Liver (tissue), 8 donors: ENCODE measurements at regions not wholly inside any gene's neighbourhood (a gene's known extent, or its start where the extent isn't known, plus 50 kb on each side); places are given as distances from the start of the nearest gene placed in this dataset.

Source experiments
- DNase-seq: peaks from one replicate; pipeline ENCODE4 v3.0.0-alpha.2; 2017; ENCODE audit warnings: low spot score
- H3K27ac ChIP-seq, 2 donors: one replicate each; pipeline ENCODE4 v1.7.0; 2013; ENCODE audit warnings: inconsistent platforms in 2 of 2, low read length in 2 of 2, control low read depth in 1 of 2, low read depth in 1 of 2, mild to moderate bottlenecking in 1 of 2
- H3K27me3 ChIP-seq, 4 donors: one replicate each; pipeline versions ENCODE4 v1.6.1 to v1.7.0; 2013; ENCODE audit warnings: low read length in 3 of 4, inconsistent platforms in 1 of 4, mild to moderate bottlenecking in 1 of 4, moderate library complexity in 1 of 4; ENCODE audit not compliant: control insufficient read depth in 4 of 4, insufficient read depth in 4 of 4
- H3K36me3 ChIP-seq, 4 donors: one replicate each; pipeline versions ENCODE4 v1.6.1 to v1.7.0; 2013; ENCODE audit warnings: low read length in 3 of 4, mild to moderate bottlenecking in 3 of 4, low read depth in 1 of 4, moderate library complexity in 1 of 4; ENCODE audit not compliant: control insufficient read depth in 4 of 4, insufficient read depth in 3 of 4
- H3K4me1 ChIP-seq, 4 donors: one replicate each; pipeline versions ENCODE4 v1.6.1 to v1.7.0; 2013; ENCODE audit warnings: low read length in 3 of 4, mild to moderate bottlenecking in 3 of 4, moderate library complexity in 1 of 4; ENCODE audit not compliant: control insufficient read depth in 4 of 4, insufficient read depth in 4 of 4
- H3K4me3 ChIP-seq, 3 donors: one replicate each; pipeline versions ENCODE4 v1.6.1 to v1.7.0; 2013; ENCODE audit warnings: low read length in 3 of 3, control low read depth in 1 of 3, low read depth in 1 of 3, mild to moderate bottlenecking in 1 of 3
- H3K9ac ChIP-seq, 2 donors: one replicate each; pipeline ENCODE4 v1.7.0; 2013; ENCODE audit warnings: low read length in 2 of 2, mild to moderate bottlenecking in 2 of 2, moderate library complexity in 2 of 2, control low read depth in 1 of 2, low read depth in 1 of 2
- H3K9me3 ChIP-seq, 4 donors: one replicate each; pipeline versions ENCODE4 v1.6.1 to v1.7.0; 2013; ENCODE audit warnings: low read length in 3 of 4; ENCODE audit not compliant: control insufficient read depth in 4 of 4
- CTCF ChIP-seq: fragments of 150-350 bp; IDR thresholded peaks from 2 replicates; pipeline ENCODE4 v1.5.1; 2017; ENCODE audit warnings: improper control_type of control experiment, low read depth, low read length; ENCODE audit not compliant: missing input control
- EGR1 ChIP-seq, 2 donors: IDR thresholded peaks; 2 replicates each; pipeline ENCODE4 v1.6.1; 2016 to 2018; ENCODE audit warnings: antibody characterized with exemption in 2 of 2, low read depth in 2 of 2
- FOXA1 ChIP-seq: IDR thresholded peaks from 2 replicates; pipeline ENCODE4 v1.6.1; 2016; ENCODE audit warnings: antibody characterized with exemption
- FOXA2 ChIP-seq: IDR thresholded peaks from 2 replicates; pipeline ENCODE4 v1.6.1; 2016; ENCODE audit warnings: antibody characterized with exemption
- GABPA ChIP-seq, 2 donors: IDR thresholded peaks in 1 of 2; conservative IDR thresholded peaks in 1 of 2; 2 replicates each; pipeline ENCODE4 v1.6.1; 2016; ENCODE audit warnings: antibody characterized with exemption in 2 of 2, mild to moderate bottlenecking in 1 of 2, moderate library complexity in 1 of 2
- HNF4A ChIP-seq, 2 donors: conservative IDR thresholded peaks; 2 replicates each; pipeline ENCODE4 v1.6.1; 2016; ENCODE audit warnings: antibody characterized with exemption in 2 of 2, mild to moderate bottlenecking in 2 of 2
- HNF4G ChIP-seq: IDR thresholded peaks from 2 replicates; pipeline ENCODE4 v1.6.1; 2016; ENCODE audit warnings: antibody characterized with exemption
- JUND ChIP-seq, 2 donors: IDR thresholded peaks; 2 replicates each; pipeline ENCODE4 v1.6.1; 2016; ENCODE audit warnings: antibody characterized with exemption in 2 of 2
- NR2F2 ChIP-seq: IDR thresholded peaks from 2 replicates; pipeline ENCODE4 v1.6.1; 2016; ENCODE audit warnings: antibody characterized with exemption
- RAD21 ChIP-seq, 2 donors: IDR thresholded peaks; 2 replicates each; pipeline ENCODE4 v1.6.1; 2016; ENCODE audit warnings: antibody characterized with exemption in 2 of 2, mild to moderate bottlenecking in 2 of 2
- REST ChIP-seq: IDR thresholded peaks from 2 replicates; pipeline ENCODE4 v1.6.1; 2016; ENCODE audit warnings: antibody characterized with exemption, mild to moderate bottlenecking
- RXRA ChIP-seq, 2 donors: IDR thresholded peaks; 2 replicates each; pipeline ENCODE4 v1.6.1; 2017 to 2018; ENCODE audit warnings: antibody characterized with exemption in 2 of 2, mild to moderate bottlenecking in 1 of 2
- SP1 ChIP-seq: IDR thresholded peaks from 2 replicates; pipeline ENCODE4 v1.6.1; 2018; ENCODE audit warnings: antibody characterized with exemption, mild to moderate bottlenecking
- TAF1 ChIP-seq: conservative IDR thresholded peaks from 2 replicates; pipeline ENCODE4 v1.6.1; 2016; ENCODE audit warnings: antibody characterized with exemption, mild to moderate bottlenecking
- YY1 ChIP-seq: IDR thresholded peaks from 2 replicates; pipeline ENCODE4 v1.6.1; 2016; ENCODE audit warnings: antibody characterized with exemption, mild to moderate bottlenecking
- ZBTB33 ChIP-seq: IDR thresholded peaks from 2 replicates; pipeline ENCODE4 v1.6.1; 2016; ENCODE audit warnings: antibody characterized with exemption
- WGBS: extraction: QIAGEN DNeasy Blood & Tissue Kit; methylation state at CpG from one replicate; pipeline ENCODE4 v1.1.7; 2013; 5-methylcytosine and 5-hydroxymethylcytosine counted together
- donor health status: healthy.
- donor health status: healthy.
- donor health status: healthy.
- donor health status: healthy.
- donor health status: healthy.

GRCh38 chr3:150264561-150265279 lies 143.4 kb upstream of the TSC22D2 start:
- Histone ChIP-seq H3K36me3 (no peaks in the 10 kb centered on the region), H3K4me3 (no peak overlapping the region), H3K9me3 (no peaks in the 10 kb centered on the region), H3K9ac (no peak overlapping the region), H3K4me1 (peaks cover 2 to 26% (median 3%) of the 10 kb centered on the region in 4 donors), H3K27me3 (no peaks in the 10 kb centered on the region), H3K27ac (no peak overlapping the region)
- no peak for TF ChIP-seq JUND (IDR thresholded peaks at IDR 0.05)
- no peak for TF ChIP-seq RAD21 (IDR thresholded peaks at IDR 0.05)
- no peak for TF ChIP-seq ZBTB33
- TF ChIP-seq HNF4G: no peak
- TF ChIP-seq REST: no peak
- no peak for TF ChIP-seq FOXA1
- TF ChIP-seq SP1: no peak
- TF ChIP-seq FOXA2: no peak
- TF ChIP-seq RXRA (IDR thresholded peaks at IDR 0.05): no peak
- TF ChIP-seq EGR1 (IDR thresholded peaks at IDR 0.05; ENCODE audit: low read depth in 2 of 2): no peak
- WGBS: 87% methylated on average over 6 of the region's 6 CpGs
- no peak for DNase-seq

- H3K27ac ChIP-seq: no peak overlapping the region
- H3K4me3 ChIP-seq: no peak overlapping the region
- no peaks in the 10 kb centered on the region for H3K27me3 ChIP-seq
- 75% methylated on average over 2 of the region's 2 CpGs for WGBS
- TF ChIP-seq JUND (IDR thresholded peaks at IDR 0.05) (no peak), HNF4A (conservative IDR thresholded peaks at IDR 0.05) (no peak), FOXA1 (no peak), HNF4G (no peak), TAF1 (no peak), ZBTB33 (no peak), GABPA (IDR thresholded peaks at IDR 0.05 in 1 of 2, conservative IDR thresholded peaks at IDR 0.05 in 1 of 2) (no peak), NR2F2 (no peak), CTCF (no peak), REST (no peak), YY1 (no peak), SP1 (no peak)
- H3K36me3 ChIP-seq: no peaks in the 10 kb centered on the region
- peaks cover 0 to 12% (median 3%) of the 10 kb centered on the region in 4 donors for H3K4me1 ChIP-seq
- DNase-seq: no peak
- no peaks in the 10 kb centered on the region for H3K9me3 ChIP-seq
- H3K9ac ChIP-seq: no peak overlapping the region
These were observed 146.1 kb upstream of the TSC22D2 start for GRCh38 chr3:150261958-150262357.
